HFFc6 (cell line): ENCODE measurements at regions not wholly inside any gene's neighbourhood (a gene's known extent, or its start where the extent isn't known, plus 50 kb on each side); places are given as distances from the start of the nearest gene placed in this dataset.
"Not testable (repeated sequence)": the region's sequence is repeated elsewhere in the genome, so short reads cannot be mapped to it uniquely, and the experiment has no call there.

Source experiments
- DNase-seq: peaks from one replicate; pipeline ENCODE4 v3.0.0-alpha.2; 2018
- H3K27ac Mint-ChIP-seq: 2 replicates; pipeline ENCODE4 v1.8.0; 2020; ENCODE audit warnings: mild to moderate bottlenecking, mixed read lengths
- H3K27me3 Mint-ChIP-seq: 2 replicates; pipeline ENCODE4 v1.8.0; 2021; ENCODE audit warnings: mild to moderate bottlenecking, moderate library complexity, mixed read lengths; ENCODE audit not compliant: insufficient read depth
- H3K36me3 Mint-ChIP-seq: 2 replicates; pipeline ENCODE4 v1.8.0; 2021; ENCODE audit warnings: low read depth, mixed read lengths
- H3K4me1 Mint-ChIP-seq: 2 replicates; pipeline ENCODE4 v1.8.0; 2020; ENCODE audit warnings: low read depth, mixed read lengths
- H3K4me3 Mint-ChIP-seq: 2 replicates; pipeline ENCODE4 v1.8.0; 2020; ENCODE audit warnings: mild to moderate bottlenecking, moderate library complexity, mixed read lengths
- H3K9me3 Mint-ChIP-seq: 2 replicates; pipeline ENCODE4 v1.8.0; 2020; ENCODE audit warnings: mild to moderate bottlenecking, mixed read lengths
- CTCF ChIP-seq: fragments of 200-600 bp; sonication (generic); IDR thresholded peaks from 2 replicates; pipeline ENCODE4 v1.5.0; 2021; ENCODE audit warnings: antibody characterized with exemption, mild to moderate bottlenecking

GRCh38 chr6:56814308-56814707, 140.6 kb upstream of the BEND6 start:
- no peaks in the 10 kb centered on the region for H3K9me3 Mint-ChIP-seq
- H3K4me3 Mint-ChIP-seq: peak overlapping the region; percentile 36; the same call in 1 of the 2 replicates
- peaks cover 72% of the 10 kb centered on the region for H3K4me1 Mint-ChIP-seq
- no peaks in the 10 kb centered on the region; the same call in none of the 2 replicates for H3K36me3 Mint-ChIP-seq
- no peaks in the 10 kb centered on the region; the same call in 1 of the 2 replicates for H3K27me3 Mint-ChIP-seq
- no peak for TF ChIP-seq CTCF
- H3K27ac Mint-ChIP-seq: peak overlapping the region; percentile 13; the same call in 1 of the 2 replicates
- DNase-seq: no peak

GRCh38 chr6:56812851-56813250, 142.1 kb upstream of the BEND6 start:
- H3K36me3 Mint-ChIP-seq, H3K9me3 Mint-ChIP-seq, H3K27ac Mint-ChIP-seq, H3K27me3 Mint-ChIP-seq, H3K4me3 Mint-ChIP-seq, DNase-seq: not testable (repeated sequence)
- H3K4me1 Mint-ChIP-seq: peaks cover 73% of the 10 kb centered on the region

GRCh38 chr6:56808871-56809359, 146.0 kb upstream of the BEND6 start:
- Mint-ChIP-seq H3K36me3 (peaks cover 18% of the 10 kb centered on the region), H3K27me3 (peaks cover 2% of the 10 kb centered on the region), H3K27ac (peak overlapping the region; percentile 85), H3K4me3 (peak overlapping the region; percentile 56), H3K9me3 (no peaks in the 10 kb centered on the region), H3K4me1 (peaks cover 74% of the 10 kb centered on the region)
- DNase-seq: peak; percentile 91
- TF ChIP-seq CTCF: no peak

- Mint-ChIP-seq H3K9me3 (no peaks in the 10 kb centered on the region), H3K27me3 (peaks cover 2% of the 10 kb centered on the region), H3K27ac (peak overlapping the region; percentile 85), H3K36me3 (peaks cover 18% of the 10 kb centered on the region), H3K4me3 (peak overlapping the region; percentile 73), H3K4me1 (peaks cover 78% of the 10 kb centered on the region)
- DNase-seq: no peak
- no peak for TF ChIP-seq CTCF
These were observed 146.9 kb upstream of the BEND6 start for GRCh38 chr6:56807989-56808337.

- H3K27ac Mint-ChIP-seq: peak overlapping the region; percentile 85
- no peak for DNase-seq
- no peak for TF ChIP-seq CTCF
These were observed 147.4 kb upstream of the BEND6 start for GRCh38 chr6:56807326-56807988.

GRCh38 chr6:56806368-56806767, 148.5 kb upstream of the BEND6 start:
- Mint-ChIP-seq H3K27me3 (peaks cover 2% of the 10 kb centered on the region), H3K9me3 (no peaks in the 10 kb centered on the region), H3K4me3 (peak overlapping the region; percentile 8), H3K27ac (peak overlapping the region; percentile 85), H3K36me3 (peaks cover 18% of the 10 kb centered on the region), H3K4me1 (peaks cover 88% of the 10 kb centered on the region)
- TF ChIP-seq CTCF: no peak
- DNase-seq: no peak

More at GRCh38 chr6:56807326-56807988, 147.4 kb upstream of the BEND6 start:
- Mint-ChIP-seq H3K9me3 (no peaks in the 10 kb centered on the region), H3K36me3 (peaks cover 18% of the 10 kb centered on the region), H3K27me3 (peaks cover 2% of the 10 kb centered on the region), H3K4me1 (peaks cover 83% of the 10 kb centered on the region), H3K4me3 (peak overlapping the region; percentile 73)
